ENCODE measurements at regions not wholly inside any gene's neighbourhood (a gene's known extent, or its start where the extent isn't known, plus 50 kb on each side); places are given as distances from the start of the nearest gene placed in this dataset.

DNA sequence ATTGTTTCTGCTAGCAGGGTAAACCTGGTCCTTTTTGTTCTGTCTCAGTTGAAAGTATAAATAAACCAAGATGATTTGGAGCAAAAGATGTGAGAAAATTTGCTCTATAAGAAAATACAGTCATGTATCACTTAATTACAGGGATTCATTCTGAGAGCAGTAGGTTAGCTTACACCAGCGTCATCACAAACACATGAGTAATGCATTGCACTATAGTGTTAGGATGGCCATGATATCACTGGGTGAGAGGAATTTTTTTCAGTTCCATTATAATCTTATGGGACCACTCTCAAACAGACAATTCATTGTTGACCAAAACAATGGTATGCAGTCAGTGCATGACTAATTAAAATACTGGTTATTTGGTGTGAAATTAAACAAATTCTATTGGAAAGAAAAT, 430.9 kb downstream of the CHSY3 start:
- Histone ChIP-seq H3K27ac (ENCODE audit: low read depth, low read length, poor library complexity, severe bottlenecking) (no peak overlapping the region), H3K4me1 (ENCODE audit: insufficient read depth, low read length, severe bottlenecking) (no peaks in the 10 kb centered on the region)

DNA sequence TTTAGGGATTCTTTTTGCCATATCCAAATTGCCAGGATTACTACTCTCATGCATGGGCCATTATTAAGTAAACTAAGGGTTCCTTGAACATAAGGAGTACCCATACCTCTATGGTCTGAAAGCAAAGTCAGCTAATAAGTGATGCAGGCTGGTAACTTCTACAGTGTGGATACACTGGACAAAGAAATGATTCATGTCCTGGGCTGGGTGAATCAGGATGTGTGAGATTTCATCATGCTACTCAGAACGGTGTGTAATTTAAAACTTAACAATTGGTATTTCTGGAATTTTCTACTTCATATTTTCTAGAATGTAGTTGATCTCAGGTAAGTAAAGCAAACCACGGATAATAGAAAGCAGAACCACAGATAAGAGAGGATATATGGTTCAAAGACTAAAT, 428.8 kb downstream of the CHSY3 start:
- TF ChIP-seq, protein P1, sequence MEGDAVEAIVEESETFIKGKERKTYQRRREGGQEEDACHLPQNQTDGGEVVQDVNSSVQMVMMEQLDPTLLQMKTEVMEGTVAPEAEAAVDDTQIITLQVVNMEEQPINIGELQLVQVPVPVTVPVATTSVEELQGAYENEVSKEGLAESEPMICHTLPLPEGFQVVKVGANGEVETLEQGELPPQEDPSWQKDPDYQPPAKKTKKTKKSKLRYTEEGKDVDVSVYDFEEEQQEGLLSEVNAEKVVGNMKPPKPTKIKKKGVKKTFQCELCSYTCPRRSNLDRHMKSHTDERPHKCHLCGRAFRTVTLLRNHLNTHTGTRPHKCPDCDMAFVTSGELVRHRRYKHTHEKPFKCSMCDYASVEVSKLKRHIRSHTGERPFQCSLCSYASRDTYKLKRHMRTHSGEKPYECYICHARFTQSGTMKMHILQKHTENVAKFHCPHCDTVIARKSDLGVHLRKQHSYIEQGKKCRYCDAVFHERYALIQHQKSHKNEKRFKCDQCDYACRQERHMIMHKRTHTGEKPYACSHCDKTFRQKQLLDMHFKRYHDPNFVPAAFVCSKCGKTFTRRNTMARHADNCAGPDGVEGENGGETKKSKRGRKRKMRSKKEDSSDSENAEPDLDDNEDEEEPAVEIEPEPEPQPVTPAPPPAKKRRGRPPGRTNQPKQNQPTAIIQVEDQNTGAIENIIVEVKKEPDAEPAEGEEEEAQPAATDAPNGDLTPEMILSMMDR (IDR thresholded peaks at IDR 0.05; ENCODE audit: low read length): no peak
- TF ChIP-seq EZH2 (IDR thresholded peaks at IDR 0.05; ENCODE audit: borderline replicate concordance, low read length): no peak
- H3K4me3 ChIP-seq (ENCODE audit: low read depth, low read length, poor library complexity, severe bottlenecking): no peak overlapping the region
- H3K9me3 ChIP-seq (ENCODE audit: low read length): 0 out of 2 replicates have a peak, but pooled peaks cover 3% of the 10 kb centered on the region
- no peaks in the 10 kb centered on the region for H3K79me2 ChIP-seq (ENCODE audit: insufficient read depth, low read length)
- no peak overlapping the region for H3K9ac ChIP-seq (ENCODE audit: low read length)
- H3K4me1 ChIP-seq (ENCODE audit: insufficient read depth, low read length, severe bottlenecking): no peaks in the 10 kb centered on the region
- no peaks in the 10 kb centered on the region for H4K20me1 ChIP-seq (ENCODE audit: insufficient read depth, low read length)
- H3K36me3 ChIP-seq (ENCODE audit: insufficient read depth, low read length): no peaks in the 10 kb centered on the region
- no peaks in the 10 kb centered on the region for H3F3A ChIP-seq (ENCODE audit: insufficient read depth, low read length)
- no peaks in the 10 kb centered on the region for H3K27me3 ChIP-seq (ENCODE audit: insufficient read depth, low read length)
- no peaks in the 10 kb centered on the region for H3K9me2 ChIP-seq (ENCODE audit: low read depth, low read length)
- H2AFZ ChIP-seq (ENCODE audit: low read length): no peak overlapping the region
- no peak overlapping the region for H3K27ac ChIP-seq (ENCODE audit: low read depth, low read length, poor library complexity, severe bottlenecking)
- H3K4me2 ChIP-seq (ENCODE audit: low read length): no peak overlapping the region

More for the DNA sequence above, 430.9 kb downstream of the CHSY3 start:
- no peaks in the 10 kb centered on the region for H3K27me3 ChIP-seq (ENCODE audit: insufficient read depth, low read length)
- H4K20me1 ChIP-seq (ENCODE audit: insufficient read depth, low read length): no peaks in the 10 kb centered on the region
- TF ChIP-seq, protein P1 (IDR thresholded peaks at IDR 0.05; ENCODE audit: low read length): no peak
- TF ChIP-seq EZH2 (IDR thresholded peaks at IDR 0.05; ENCODE audit: borderline replicate concordance, low read length): no peak
- H3K4me2 ChIP-seq (ENCODE audit: low read length): no peak overlapping the region
- no peaks in the 10 kb centered on the region for H3K9me3 ChIP-seq (ENCODE audit: low read length)
- no peaks in the 10 kb centered on the region for H3K9me2 ChIP-seq (ENCODE audit: low read depth, low read length)
- no peak overlapping the region for H2AFZ ChIP-seq (ENCODE audit: low read length)
- no peaks in the 10 kb centered on the region for H3K36me3 ChIP-seq (ENCODE audit: insufficient read depth, low read length)
- no peaks in the 10 kb centered on the region for H3K79me2 ChIP-seq (ENCODE audit: insufficient read depth, low read length)
- no peak overlapping the region for H3K4me3 ChIP-seq (ENCODE audit: low read depth, low read length, poor library complexity, severe bottlenecking)
- no peak overlapping the region for H3K9ac ChIP-seq (ENCODE audit: low read length)
- no peaks in the 10 kb centered on the region for H3F3A ChIP-seq (ENCODE audit: insufficient read depth, low read length)

DNA sequence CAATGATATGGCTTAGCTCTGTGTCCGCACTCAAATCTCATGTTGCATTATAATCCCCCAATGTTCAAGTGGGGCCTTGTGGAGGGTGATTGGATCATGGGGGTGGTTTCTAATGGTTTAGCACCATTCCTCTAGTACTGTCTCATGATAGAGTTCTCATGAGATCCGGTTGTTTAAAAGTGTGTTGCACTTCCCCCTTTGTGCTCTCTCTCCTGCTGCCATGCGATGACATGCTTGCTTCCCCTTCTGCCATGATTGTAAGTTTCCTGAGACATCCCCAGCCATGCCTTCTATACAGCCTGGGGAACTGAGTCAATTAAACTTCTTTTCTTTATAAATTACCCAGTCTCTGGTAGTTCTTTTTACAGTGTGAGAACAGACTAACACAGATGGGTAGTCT, 427.1 kb downstream of the CHSY3 start:
- Histone ChIP-seq H3F3A (ENCODE audit: insufficient read depth, low read length) (no peaks in the 10 kb centered on the region), H3K4me1 (ENCODE audit: insufficient read depth, low read length, severe bottlenecking) (no peaks in the 10 kb centered on the region), H3K79me2 (ENCODE audit: insufficient read depth, low read length) (no peaks in the 10 kb centered on the region), H3K4me3 (ENCODE audit: low read depth, low read length, poor library complexity, severe bottlenecking) (no peak overlapping the region), H3K9me3 (ENCODE audit: low read length) (peaks cover 4% of the 10 kb centered on the region; the same call in 1 of the 2 replicates), H3K9ac (ENCODE audit: low read length) (no peak overlapping the region), H3K9me2 (ENCODE audit: low read depth, low read length) (no peaks in the 10 kb centered on the region), H3K27ac (ENCODE audit: low read depth, low read length, poor library complexity, severe bottlenecking) (no peak overlapping the region), H4K20me1 (ENCODE audit: insufficient read depth, low read length) (no peaks in the 10 kb centered on the region), H3K4me2 (ENCODE audit: low read length) (no peak overlapping the region), H3K36me3 (ENCODE audit: insufficient read depth, low read length) (no peaks in the 10 kb centered on the region), H2AFZ (ENCODE audit: low read length) (no peak overlapping the region), H3K27me3 (ENCODE audit: insufficient read depth, low read length) (no peaks in the 10 kb centered on the region)
- no peak for TF ChIP-seq EZH2 (IDR thresholded peaks at IDR 0.05; ENCODE audit: borderline replicate concordance, low read length)
- TF ChIP-seq, protein P1 (IDR thresholded peaks at IDR 0.05; ENCODE audit: low read length): no peak
